PC-9 (cell line): ENCODE measurements at regions not wholly inside any gene's neighbourhood (a gene's known extent, or its start where the extent isn't known, plus 50 kb on each side); places are given as distances from the start of the nearest gene placed in this dataset.

Source experiments
- BruUV-seq: library from RNA; stranded (reverse); fragments of 400-500 nt; replicated peaks from 2 replicates; lab custom pipeline; 2021; lab: Mats Ljungman, UMichigan
- CTCF ChIA-PET: fragments of 300-600 bp; sonication (Branson Sonifier 250); formaldehyde crosslinking; loops from one replicate; lab custom pipeline; 2022; ENCODE audit warnings: antibody characterized with exemption; lab: Charles Lee
- POLR2A ChIA-PET: fragments of 300-600 bp; sonication (Branson Sonifier 250); formaldehyde crosslinking; loops from one replicate; lab custom pipeline; 2022; ENCODE audit warnings: antibody characterized with exemption; ENCODE audit not compliant: unreplicated experiment; lab: Charles Lee
- DNase-seq, 2 experiments: peaks; one replicate each; pipeline versions ENCODE4 v3.0.0 to v3.0.0-alpha.2; 2015 to 2022; ENCODE audit warnings: mixed read lengths in 1 of 2
- H2AFZ ChIP-seq: fragments of 200-600 bp; sonication (generic); 2 replicates; pipeline ENCODE4 v1.8.1; 2017; ENCODE audit warnings: antibody characterized with exemption
- H3F3A ChIP-seq: fragments of 200-600 bp; sonication (generic); 2 replicates; pipeline ENCODE4 v1.8.1; 2017; ENCODE audit warnings: antibody characterized with exemption, mild to moderate bottlenecking, low read depth; ENCODE audit not compliant: insufficient read depth
- H3K27ac ChIP-seq: fragments of 200-600 bp; sonication (generic); 2 replicates; pipeline ENCODE4 v1.6.1; 2016; ENCODE audit warnings: mixed run types
- H3K27me3 ChIP-seq: fragments of 200-600 bp; sonication (generic); 2 replicates; pipeline ENCODE4 v1.6.1; 2016; ENCODE audit warnings: low read depth, mixed run types; ENCODE audit not compliant: insufficient read depth
- H3K36me3 ChIP-seq: fragments of 200-600 bp; sonication (generic); 2 replicates; pipeline ENCODE4 v1.6.1; 2016; ENCODE audit warnings: low read depth, mixed run types
- H3K4me1 ChIP-seq: fragments of 200-600 bp; sonication (generic); replicated peaks from 2 replicates; pipeline ENCODE4 v1.6.1; 2016; ENCODE audit warnings: mixed run types; ENCODE audit not compliant: insufficient read depth
- H3K4me2 ChIP-seq: fragments of 200-600 bp; sonication (generic); 2 replicates; pipeline ENCODE4 v1.6.1; 2017; ENCODE audit warnings: mixed run types
- H3K4me3 ChIP-seq: fragments of 200-600 bp; sonication (generic); 2 replicates; pipeline ENCODE4 v1.6.1; 2016; ENCODE audit warnings: mixed run types
- H3K79me2 ChIP-seq: fragments of 200-600 bp; sonication (generic); 2 replicates; pipeline ENCODE4 v1.6.1; 2017; ENCODE audit warnings: low read depth, mixed run types
- H3K9me2 ChIP-seq: fragments of 200-600 bp; sonication (generic); 2 replicates; pipeline ENCODE4 v1.8.1; 2017; ENCODE audit warnings: mild to moderate bottlenecking; ENCODE audit not compliant: insufficient read depth
- H3K9me3 ChIP-seq: fragments of 200-600 bp; sonication (generic); 2 replicates; pipeline ENCODE4 v1.8.1; 2016; ENCODE audit warnings: low read depth; ENCODE audit not compliant: insufficient read depth
- H4K20me1 ChIP-seq: fragments of 200-600 bp; sonication (generic); 2 replicates; pipeline ENCODE4 v1.8.1; 2017; ENCODE audit not compliant: insufficient read depth
- CTCF ChIP-seq: fragments of 200-600 bp; sonication (generic); conservative IDR thresholded peaks from 2 replicates; pipeline ENCODE4 v1.6.1; 2017; ENCODE audit warnings: mixed run types, antibody characterized with exemption, mild to moderate bottlenecking, moderate library complexity
- EZH2 ChIP-seq: fragments of 200-600 bp; sonication (generic); IDR thresholded peaks from 2 replicates; pipeline ENCODE4 v1.8.0; 2017; ENCODE audit warnings: antibody characterized with exemption, low read depth
- intact Hi-C: fragments of 100-400 bp; cut with micrococcal nuclease; formaldehyde crosslinking; loops from one replicate; pipeline ENCODE4 v1.10.0; 2022; ENCODE audit not compliant: unreplicated experiment

GRCh38 chr11:38009932-38010331, 1411.9 kb upstream of the RAG2 start:
- H3K4me2 ChIP-seq = no peak overlapping the region
- H4K20me1 ChIP-seq = no peaks in the 10 kb centered on the region
- intact Hi-C loops = loop anchor here (10.0 kb wide), 1 partner anchor 505 kb away; no protein-coding TSS in a partner anchor
- no peak overlapping the region for H3K4me3 ChIP-seq
- TF ChIP-seq CTCF (no peak), EZH2 (no peak)
- ChIA-PET POLR2A (no interaction called here), CTCF (no interaction called here)
- no peaks in the 10 kb centered on the region for H3K4me1 ChIP-seq
- H3K27ac ChIP-seq = no peak overlapping the region
- H3K9me2 ChIP-seq = 0 out of 2 replicates have a peak, but pooled peaks cover 5% of the 10 kb centered on the region
- no TSS peak for BruUV-seq
- H3K36me3 ChIP-seq = no peaks in the 10 kb centered on the region
- H3K27me3 ChIP-seq = no peaks in the 10 kb centered on the region
- DNase-seq = no peak
- H2AFZ ChIP-seq = no peak overlapping the region
- H3K9me3 ChIP-seq = no peaks in the 10 kb centered on the region; the same call in 1 of the 2 replicates
- no peaks in the 10 kb centered on the region for H3F3A ChIP-seq
- H3K79me2 ChIP-seq = no peaks in the 10 kb centered on the region

GRCh38 chr11:38006466-38006865, 1408.4 kb upstream of the RAG2 start:
- no peaks in the 10 kb centered on the region for H3K4me1 ChIP-seq
- no peaks in the 10 kb centered on the region for H3K36me3 ChIP-seq
- DNase-seq = no peak
- H3K9me2 ChIP-seq = 0 out of 2 replicates have a peak, but pooled peaks cover 5% of the 10 kb centered on the region
- H3K4me2 ChIP-seq = no peak overlapping the region
- POLR2A ChIA-PET = no interaction called here
- H3K9me3 ChIP-seq = no peaks in the 10 kb centered on the region; the same call in 1 of the 2 replicates
- no peak overlapping the region for H3K27ac ChIP-seq
- TF ChIP-seq EZH2 (no peak), CTCF (no peak)
- no peaks in the 10 kb centered on the region for H3K79me2 ChIP-seq
- no peaks in the 10 kb centered on the region for H3K27me3 ChIP-seq
- intact Hi-C loops = no loop called here
- CTCF ChIA-PET = no interaction called here
- H2AFZ ChIP-seq = no peak overlapping the region
- no TSS peak for BruUV-seq
- H4K20me1 ChIP-seq = no peaks in the 10 kb centered on the region
- no peak overlapping the region for H3K4me3 ChIP-seq
- H3F3A ChIP-seq = no peaks in the 10 kb centered on the region

GRCh38 chr11:38005597-38005996, 1407.6 kb upstream of the RAG2 start:
- Histone ChIP-seq H3K9me2 (0 out of 2 replicates have a peak, but pooled peaks cover 5% of the 10 kb centered on the region), H3K4me2 (no peak overlapping the region), H3K27me3 (no peaks in the 10 kb centered on the region), H3K4me1 (no peaks in the 10 kb centered on the region), H3K9me3 (no peaks in the 10 kb centered on the region; the same call in 1 of the 2 replicates), H3K36me3 (no peaks in the 10 kb centered on the region), H3K4me3 (no peak overlapping the region), H4K20me1 (no peaks in the 10 kb centered on the region), H3K27ac (no peak overlapping the region), H2AFZ (no peak overlapping the region), H3F3A (no peaks in the 10 kb centered on the region), H3K79me2 (no peaks in the 10 kb centered on the region)
- ChIA-PET CTCF (no interaction called here), POLR2A (no interaction called here)
- TF ChIP-seq EZH2 (no peak), CTCF (no peak)
- no peak for DNase-seq
- no TSS peak for BruUV-seq
- intact Hi-C loops = no loop called here
